ENCODE measurements at regions not wholly inside any gene's neighbourhood (a gene's known extent, or its start where the extent isn't known, plus 50 kb on each side); places are given as distances from the start of the nearest gene placed in this dataset.
"Not testable (repeated sequence)": the region's sequence is repeated elsewhere in the genome, so short reads cannot be mapped to it uniquely, and the experiment has no call there.

GRCh38 chrX:7596822-7597221, 246.1 kb upstream of the VCX start:
- Histone ChIP-seq H2BK20ac (ENCODE audit: low read depth, low read length, poor library complexity, severe bottlenecking) (no peak overlapping the region), H4K5ac (ENCODE audit: insufficient read length, low read depth, low read length) (no peak overlapping the region), H3K9ac (ENCODE audit: extremely low read depth, insufficient read length, low read length) (no peak overlapping the region), H2BK12ac (ENCODE audit: insufficient read length, low read depth, low read length) (no peak overlapping the region), H3K18ac (ENCODE audit: insufficient read length, low read depth, low read length) (no peak overlapping the region), H3K27ac (ENCODE audit: insufficient read length, low read depth, low read length) (no peak overlapping the region), H3K79me2 (ENCODE audit: insufficient read depth, low read length) (no peaks in the 10 kb centered on the region), H3K14ac (ENCODE audit: insufficient read depth, low read length) (no peak overlapping the region), H3T11ph (ENCODE audit: low read length) (no peak overlapping the region), H3K56ac (ENCODE audit: insufficient read length, low read depth, low read length) (no peak overlapping the region), H2BK5ac (ENCODE audit: insufficient read length, low read length) (no peak overlapping the region), H3K27me3 (ENCODE audit: insufficient read depth, low read length) (no peaks in the 10 kb centered on the region), H3K4ac (ENCODE audit: low read depth, low read length) (no peak overlapping the region), H3K9me3 (ENCODE audit: control insufficient read depth, low read depth, low read length) (peaks cover 5% of the 10 kb centered on the region), H3K23me2 (ENCODE audit: insufficient read length, low read depth, low read length, poor library complexity, severe bottlenecking) (no peaks in the 10 kb centered on the region), H3K79me1 (ENCODE audit: insufficient read depth, low read depth, low read length, poor library complexity, severe bottlenecking) (no peaks in the 10 kb centered on the region), H2AFZ (ENCODE audit: low read length) (no peak overlapping the region), H4K91ac (ENCODE audit: insufficient read length, low read depth, low read length) (no peak overlapping the region), H3K23ac (ENCODE audit: insufficient read length, low read depth, low read length) (no peak overlapping the region), H2BK120ac (ENCODE audit: low read depth, low read length, poor library complexity, severe bottlenecking) (no peak overlapping the region), H3K4me2 (ENCODE audit: insufficient read depth, insufficient read length, low read length) (no peak overlapping the region), H2BK15ac (ENCODE audit: low read depth, low read length) (no peak overlapping the region), H2AK5ac (ENCODE audit: insufficient read length, low read length) (no peak overlapping the region), H4K20me1 (ENCODE audit: control insufficient read depth, insufficient read depth, insufficient read length) (no peaks in the 10 kb centered on the region), H3K4me1 (ENCODE audit: insufficient read depth, low read length) (no peaks in the 10 kb centered on the region), H4K8ac (replicated peaks; ENCODE audit: insufficient read length, low read depth, low read length) (no peak overlapping the region)
- Mint-ChIP-seq H3K4me3 (no peak overlapping the region), H3K9me3 (peaks cover 11 to 17% of the 10 kb centered on the region in 2 experiments), H3K27me3 (ENCODE audit: low read depth) (peaks cover 3% of the 10 kb centered on the region; the same call in 1 of the 2 replicates), H3K27ac (no peak overlapping the region), H3K36me3 (ENCODE audit: insufficient read depth in 1 of 3, low read depth in 3 of 3) (peaks cover 10 to 34% (median 17%) of the 10 kb centered on the region in 3 experiments; a peak in 6 of 7 replicates), H3K4me1 (peaks cover 16 to 19% of the 10 kb centered on the region in 2 experiments)
- no CpG with 5 or more reads among the region's 2 CpGs for WGBS (ENCODE audit: extremely low coverage, insufficient read length, low lambda C conversion rate)
- DNase-seq, result no peak
- TF ChIP-seq CTCF (conservative IDR thresholded peaks at IDR 0.05), result no peak

DNA sequence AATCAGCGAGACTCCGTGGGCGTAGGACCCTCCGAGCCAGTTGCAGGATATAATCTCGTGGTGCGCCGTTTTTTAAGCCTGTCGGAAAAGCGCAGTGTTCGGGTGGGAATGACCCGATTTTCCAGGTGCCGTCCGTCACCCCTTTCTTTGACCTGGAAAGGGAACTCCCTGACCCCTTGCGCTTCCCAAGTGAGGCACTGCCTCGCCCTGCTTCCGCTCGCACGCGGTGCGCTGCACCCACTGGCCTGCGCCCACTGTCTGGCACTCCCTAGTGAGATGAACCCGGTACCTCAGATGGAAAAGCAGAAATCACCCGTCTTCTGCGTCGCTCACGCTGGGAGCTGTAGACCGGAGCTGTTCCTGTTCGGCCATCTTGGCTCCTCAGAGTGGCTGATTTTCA, 249.6 kb upstream of the VCX start:
- H2BK120ac ChIP-seq (ENCODE audit: low read depth, low read length, poor library complexity, severe bottlenecking); H4K91ac ChIP-seq (ENCODE audit: insufficient read length, low read depth, low read length); H2AK5ac ChIP-seq (ENCODE audit: insufficient read length, low read length); H2BK15ac ChIP-seq (ENCODE audit: low read depth, low read length); H3K23ac ChIP-seq (ENCODE audit: insufficient read length, low read depth, low read length); H2BK12ac ChIP-seq (ENCODE audit: insufficient read length, low read depth, low read length); H3K79me1 ChIP-seq (ENCODE audit: insufficient read depth, low read depth, low read length, poor library complexity, severe bottlenecking); H2AFZ ChIP-seq (ENCODE audit: low read length); H3K79me2 ChIP-seq (ENCODE audit: insufficient read depth, low read length); H3K4ac ChIP-seq (ENCODE audit: low read depth, low read length); H4K20me1 ChIP-seq (ENCODE audit: control insufficient read depth, insufficient read depth, insufficient read length); H2BK5ac ChIP-seq (ENCODE audit: insufficient read length, low read length); H3K23me2 ChIP-seq (ENCODE audit: insufficient read length, low read depth, low read length, poor library complexity, severe bottlenecking); H2BK20ac ChIP-seq (ENCODE audit: low read depth, low read length, poor library complexity, severe bottlenecking); H3K27ac ChIP-seq (ENCODE audit: insufficient read length, low read depth, low read length); H3K9me3 ChIP-seq (ENCODE audit: control insufficient read depth, low read depth, low read length); H4K8ac ChIP-seq (replicated peaks; ENCODE audit: insufficient read length, low read depth, low read length); H4K5ac ChIP-seq (ENCODE audit: insufficient read length, low read depth, low read length); H3T11ph ChIP-seq (ENCODE audit: low read length); H3K4me1 ChIP-seq (ENCODE audit: insufficient read depth, low read length); H3K56ac ChIP-seq (ENCODE audit: insufficient read length, low read depth, low read length); H3K27me3 ChIP-seq (ENCODE audit: insufficient read depth, low read length); H3K27me3 Mint-ChIP-seq (ENCODE audit: low read depth); DNase-seq: not testable (repeated sequence)
- Histone ChIP-seq H3K18ac (ENCODE audit: insufficient read length, low read depth, low read length) (peak overlapping the region; percentile 72), H3K9ac (ENCODE audit: extremely low read depth, insufficient read length, low read length) (peak overlapping the region; percentile 47), H3K14ac (ENCODE audit: insufficient read depth, low read length) (peak overlapping the region; percentile 95), H3K4me2 (ENCODE audit: insufficient read depth, insufficient read length, low read length) (peak overlapping the region; percentile 39)
- H3K4me1 Mint-ChIP-seq, result peaks cover 16 to 19% of the 10 kb centered on the region in 2 experiments
- peak overlapping the region; percentile 70 to 72 for H3K4me3 Mint-ChIP-seq
- peak overlapping the region; percentile 71 to 99 (median 98) for H3K27ac Mint-ChIP-seq
- no CpG with 5 or more reads among the region's 28 CpGs for WGBS (ENCODE audit: extremely low coverage, insufficient read length, low lambda C conversion rate)
- peaks cover 5 to 14% of the 10 kb centered on the region in 2 experiments; a peak in 4 of 5 replicates for H3K9me3 Mint-ChIP-seq
- peaks cover 3 to 16% (median 10%) of the 10 kb centered on the region in 3 experiments; a peak in 6 of 7 replicates for H3K36me3 Mint-ChIP-seq (ENCODE audit: insufficient read depth in 1 of 3, low read depth in 3 of 3)

Measured in H9 (cell line).